Hematopoietic multipotent progenitor cell treated with erythropoietin and hydrocortisone succinate and interleukin-3 and kit ligand, for 17 days (in vitro differentiated cells): ENCODE measurements at regions not wholly inside any gene's neighbourhood (a gene's known extent, or its start where the extent isn't known, plus 50 kb on each side); places are given as distances from the start of the nearest gene placed in this dataset.
"Not testable (repeated sequence)": the region's sequence is repeated elsewhere in the genome, so short reads cannot be mapped to it uniquely, and the experiment has no call there.

Experiments used
- DNase-seq: peaks from one replicate; pipeline ENCODE4 v3.0.0-alpha.2; 2015; ENCODE audit warnings: low spot score

DNA sequence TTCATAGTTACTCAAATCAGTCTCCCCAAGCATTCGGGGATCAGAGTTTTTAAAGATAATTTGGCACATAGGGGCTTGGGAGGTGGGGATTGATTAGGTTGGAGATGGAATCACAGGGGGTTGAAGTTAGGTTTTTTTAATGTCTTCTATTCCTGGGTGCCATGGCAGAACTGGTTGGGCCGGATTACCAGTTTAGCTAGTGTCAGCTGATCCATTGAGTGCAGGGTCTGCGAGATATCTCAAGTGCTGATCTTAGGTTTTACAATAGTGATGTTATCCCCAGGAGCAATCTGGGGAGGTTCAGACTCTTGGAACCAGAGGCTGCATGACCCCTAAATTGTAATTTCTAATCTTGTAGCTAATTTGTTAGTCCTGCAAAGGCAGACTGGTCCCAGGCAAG, 163.5 kb upstream of the ATP10A start:
- not testable (repeated sequence) for DNase-seq

DNA sequence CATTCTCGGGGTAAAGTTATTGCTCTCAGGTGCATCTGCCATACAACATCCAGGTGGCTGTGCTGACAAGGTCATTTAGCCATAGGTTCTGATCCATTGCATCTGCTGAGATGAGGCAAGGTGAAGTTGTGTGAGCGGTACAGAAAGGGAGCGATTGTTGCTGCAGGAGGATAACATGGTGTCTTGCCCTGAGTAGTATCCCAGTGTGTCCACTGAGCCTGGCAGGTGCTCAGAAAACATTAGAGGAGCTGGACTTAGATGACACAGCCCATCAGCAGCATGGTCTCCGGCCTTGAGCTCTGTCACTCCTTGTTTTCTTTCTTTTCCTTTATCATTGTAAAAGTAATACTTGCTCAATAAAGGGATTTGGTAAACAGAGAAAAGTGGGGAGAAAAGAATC, 161.1 kb upstream of the ATP10A start:
- DNase-seq = no peak

DNA sequence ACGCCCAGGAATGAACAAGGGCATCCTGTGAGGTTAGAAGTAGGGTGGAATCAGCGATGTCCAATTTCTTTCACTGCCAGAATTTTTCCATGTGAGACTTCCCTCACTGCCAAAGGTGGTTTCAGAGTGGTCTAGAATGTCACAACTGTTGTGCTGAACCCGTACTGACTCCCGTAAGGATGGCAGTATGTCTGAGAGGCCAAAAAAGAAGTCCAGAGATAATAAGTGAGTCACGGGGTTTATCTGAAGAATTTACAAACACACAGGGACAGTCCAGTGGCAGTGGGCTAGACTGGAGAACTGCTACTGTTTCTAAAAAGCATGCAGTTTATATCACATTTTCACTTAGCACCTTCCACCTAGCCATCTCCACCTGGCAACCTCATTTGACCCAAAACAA, 160.6 kb upstream of the ATP10A start:
- no peak for DNase-seq

DNA sequence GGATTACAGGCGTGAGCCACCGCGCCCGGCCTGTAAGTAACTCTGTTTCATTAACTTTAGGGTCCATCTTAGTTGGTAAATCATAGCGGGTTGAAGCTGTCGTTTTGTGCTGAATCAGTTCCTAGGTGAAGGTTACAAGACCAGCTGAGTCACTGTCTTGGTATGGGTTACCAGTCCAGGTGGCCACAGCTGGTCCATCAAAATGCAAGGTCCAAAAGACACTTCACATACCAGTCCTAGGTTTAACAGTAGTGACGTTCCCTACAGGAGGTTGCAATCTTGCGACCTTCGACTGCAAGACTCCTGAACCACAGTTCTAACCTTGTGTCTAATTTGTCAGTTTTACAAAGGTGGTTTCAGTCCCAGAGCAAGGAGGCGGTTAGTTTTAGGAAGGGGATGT, 160.1 kb upstream of the ATP10A start:
- no peak for DNase-seq

DNA sequence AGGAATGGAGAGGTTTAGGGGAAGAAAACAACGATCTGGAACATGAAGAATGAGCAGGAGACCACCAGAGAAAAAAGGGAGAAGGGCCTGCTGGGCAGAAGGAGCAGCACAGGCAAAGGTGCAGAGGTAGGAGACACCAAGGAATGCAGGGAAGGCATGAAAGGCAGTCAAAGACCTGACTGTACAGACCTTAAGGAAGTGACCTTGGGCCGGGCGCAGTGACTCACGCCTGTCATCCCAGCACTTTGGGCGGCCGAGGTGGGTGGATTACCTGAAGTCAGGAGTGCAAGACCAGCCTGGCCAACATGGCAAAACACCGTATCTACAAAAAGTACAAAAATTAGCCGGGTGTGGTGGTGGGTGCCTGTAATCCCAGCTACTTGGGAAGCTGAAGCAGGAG, 157.7 kb upstream of the ATP10A start:
- no peak for DNase-seq

DNA sequence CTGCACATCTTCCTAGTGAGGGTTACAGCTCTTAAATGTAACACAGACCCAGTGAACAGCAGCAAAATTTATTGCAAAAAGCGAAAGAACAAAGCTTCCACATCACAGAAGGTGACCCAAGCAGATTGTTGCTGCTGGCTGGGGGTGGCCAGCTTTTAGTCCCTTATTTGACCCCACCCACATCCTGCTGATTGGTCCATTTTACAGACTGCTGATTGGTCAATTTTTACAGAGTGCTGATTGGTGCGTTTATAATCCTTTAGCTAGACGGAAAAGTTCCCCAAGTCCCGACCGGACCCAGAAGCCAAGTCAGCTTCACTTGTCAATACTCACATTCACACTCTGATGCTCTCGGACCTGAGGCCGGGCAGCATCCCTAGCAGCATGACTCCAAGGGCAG, 154.5 kb upstream of the ATP10A start:
- DNase-seq = no peak

DNA sequence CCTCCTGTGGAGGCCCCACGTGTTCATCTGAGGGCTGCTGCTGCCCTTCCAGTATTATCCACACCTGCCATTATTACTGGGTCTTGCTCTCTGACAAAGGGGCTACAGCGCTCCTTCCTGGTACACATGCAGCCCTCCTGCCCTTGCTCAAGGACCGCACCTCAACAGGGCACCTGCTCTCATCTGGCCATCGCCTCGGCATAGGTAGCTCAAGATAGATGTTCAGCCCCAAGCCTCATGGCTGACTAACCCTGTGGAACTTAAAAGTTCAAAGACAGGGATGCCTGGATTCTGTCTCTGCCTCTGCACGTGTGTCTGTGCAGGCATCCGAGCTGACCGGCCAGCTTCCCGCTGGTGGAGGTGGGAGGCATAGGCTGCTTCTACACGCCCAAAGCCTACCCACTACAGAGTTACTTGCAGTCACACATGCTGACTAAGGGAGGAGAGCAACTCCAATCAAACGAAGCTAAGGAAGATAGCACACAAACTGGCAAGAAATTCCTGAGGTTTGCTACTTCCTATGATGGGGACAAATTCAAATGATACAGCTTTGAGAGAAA, 152.5 kb upstream of the ATP10A start:
- no peak for DNase-seq

DNA sequence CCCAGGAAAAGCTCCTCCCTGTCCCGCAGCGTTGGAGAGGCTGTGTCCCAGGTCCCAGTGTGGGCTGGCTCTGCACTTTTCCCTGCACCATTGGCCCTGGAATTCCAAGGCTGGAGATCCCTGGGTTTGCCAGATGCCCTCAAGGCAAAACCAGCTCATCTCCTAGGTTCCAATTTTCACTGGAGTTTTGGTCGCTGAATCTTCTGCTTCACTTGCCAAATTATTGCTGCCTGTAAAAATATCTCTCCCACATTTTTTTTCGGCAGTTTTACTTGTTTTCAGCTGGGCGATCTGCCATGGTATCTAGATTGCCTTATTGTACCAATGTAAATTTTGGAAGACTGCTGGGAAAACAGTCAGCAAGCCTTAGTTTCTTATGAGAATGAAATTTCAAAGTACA, 150.9 kb upstream of the ATP10A start:
- DNase-seq = no peak

DNA sequence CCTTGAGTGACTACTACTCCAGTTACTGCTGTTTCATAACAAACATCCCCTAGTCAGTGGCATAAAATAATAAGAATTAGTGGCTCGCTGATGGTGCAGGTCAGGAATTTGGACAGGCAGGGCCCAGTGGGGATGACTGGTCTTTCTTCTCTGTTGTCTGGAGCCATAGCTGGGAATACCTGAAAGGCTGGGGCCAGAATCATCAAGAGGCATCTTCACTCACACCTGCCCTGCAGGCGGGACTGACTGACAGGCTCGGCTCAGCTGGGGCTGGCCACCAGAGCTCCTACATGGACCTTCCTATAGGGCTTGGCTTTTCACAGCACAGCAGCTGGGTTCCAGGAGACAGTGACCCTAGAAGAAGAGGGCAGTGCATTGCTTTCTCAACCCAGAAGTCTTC, 148.8 kb upstream of the ATP10A start:
- DNase-seq = no peak

DNA sequence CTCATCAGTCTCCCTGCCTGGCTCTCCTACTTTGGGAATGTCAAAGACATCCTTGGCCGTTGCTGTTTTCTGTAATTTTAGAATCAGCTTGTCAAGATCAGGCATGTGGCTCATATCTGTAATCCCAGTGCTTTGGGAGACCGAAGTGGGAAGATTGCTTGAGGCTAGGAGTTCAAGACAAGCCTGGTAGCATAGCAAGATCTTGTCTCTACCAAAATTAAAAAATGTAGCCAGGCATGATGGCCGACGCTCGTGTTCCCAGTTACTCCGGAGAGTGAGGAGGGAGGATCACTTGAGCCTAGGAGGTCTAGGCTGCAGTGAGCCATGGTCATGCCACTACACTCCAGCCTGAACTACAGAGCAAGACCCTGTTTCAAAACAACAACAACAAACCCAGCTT, 144.0 kb upstream of the ATP10A start:
- no peak for DNase-seq

DNA sequence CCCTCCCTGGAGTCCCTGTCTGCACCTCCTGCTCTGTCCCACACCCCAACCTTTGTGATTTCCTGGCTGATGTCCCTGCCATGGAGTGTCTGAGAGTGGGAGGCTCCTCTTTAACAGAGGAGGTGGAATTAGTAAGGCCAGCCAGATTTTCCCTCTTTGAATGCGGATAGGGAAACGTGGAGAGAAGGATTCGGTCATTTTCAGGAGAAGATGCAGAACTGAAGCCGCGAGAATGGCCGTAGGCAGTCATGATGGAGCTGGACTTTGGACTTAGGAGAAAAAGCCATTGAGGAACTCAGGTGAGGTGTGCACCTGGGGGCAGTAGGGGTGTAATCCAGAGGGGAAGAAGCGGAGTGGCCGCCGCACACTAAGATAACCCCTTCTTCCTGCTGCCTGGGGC, 138.1 kb upstream of the ATP10A start:
- no peak for DNase-seq

DNA sequence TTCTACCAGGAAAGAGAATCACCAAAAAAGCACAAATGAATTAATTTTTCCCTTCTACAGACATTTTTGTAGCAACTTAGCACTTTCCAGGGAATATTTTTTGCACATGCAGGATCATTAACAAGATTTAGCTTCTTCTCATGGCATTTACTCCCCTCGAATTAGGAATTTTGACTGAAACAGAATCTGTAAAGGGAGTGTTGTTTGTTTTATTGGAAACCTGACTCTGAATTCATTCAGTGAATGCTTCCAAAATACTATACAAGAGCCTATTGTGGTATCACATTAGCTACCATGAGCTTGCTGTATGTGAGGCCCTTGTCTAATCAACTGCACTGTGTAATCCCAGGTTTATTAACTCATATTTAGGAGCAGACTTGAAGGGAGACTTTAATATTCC, 130.4 kb upstream of the ATP10A start:
- DNase-seq = no peak

DNA sequence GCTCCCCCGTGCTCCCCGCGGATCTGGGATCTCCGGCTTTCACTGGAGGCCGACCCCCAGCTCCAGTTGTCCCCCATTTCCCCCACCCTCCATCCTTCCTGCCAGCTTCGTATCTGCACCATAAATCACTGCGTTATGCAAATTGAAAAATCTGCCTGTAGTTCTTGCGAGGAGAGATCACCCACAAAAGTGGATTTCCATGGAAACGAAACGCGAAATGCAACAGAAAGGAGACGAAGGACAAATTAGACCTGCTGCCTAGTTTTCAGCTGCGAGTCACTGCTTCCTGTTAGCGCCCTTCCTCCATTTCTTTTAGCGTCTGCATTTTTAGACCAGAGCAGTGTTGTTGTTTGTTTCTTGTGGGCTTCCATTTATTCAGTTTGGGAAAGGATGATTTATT, 127.1 kb upstream of the ATP10A start:
- DNase-seq = no peak

DNA sequence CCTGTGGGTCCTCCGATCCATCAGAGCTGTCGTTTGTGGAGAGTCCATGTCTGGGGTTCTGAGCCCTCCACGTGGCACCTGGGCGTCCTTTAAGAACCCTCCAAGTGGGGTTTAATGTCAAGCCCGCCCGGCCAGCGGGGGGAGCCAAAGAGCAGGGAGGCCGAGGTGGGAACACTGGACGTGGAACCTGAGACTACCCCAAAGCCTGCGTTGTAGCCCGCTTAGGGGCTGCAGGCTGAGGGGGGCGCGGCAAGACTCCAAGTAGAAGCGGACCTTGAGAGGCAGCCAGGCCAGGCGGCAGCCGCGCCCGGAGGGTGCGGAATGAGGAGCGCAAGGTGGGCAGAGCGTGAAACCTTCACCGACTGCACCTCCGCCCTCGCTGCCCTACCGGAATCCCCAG, 126.2 kb upstream of the ATP10A start:
- DNase-seq = no peak

DNA sequence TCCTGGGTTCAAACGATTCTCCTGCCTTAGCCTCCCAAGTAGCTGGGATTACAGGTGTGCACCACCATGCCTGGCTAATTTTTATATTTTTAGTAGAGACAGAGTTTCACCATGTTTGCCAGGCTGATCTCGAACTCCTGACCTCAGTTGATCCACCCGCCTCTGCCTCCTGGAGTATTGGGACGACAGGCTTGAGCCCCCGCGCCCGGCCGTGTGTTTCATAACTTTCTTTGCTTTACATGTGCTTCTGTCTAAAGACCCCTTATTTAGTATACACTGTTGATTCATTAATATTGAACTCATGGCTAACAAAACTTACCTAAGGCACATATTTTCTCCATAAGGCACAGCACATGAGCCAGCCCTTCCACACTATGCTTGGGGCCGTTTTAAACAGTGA, 125.6 kb upstream of the ATP10A start:
- not testable (repeated sequence) for DNase-seq

DNA sequence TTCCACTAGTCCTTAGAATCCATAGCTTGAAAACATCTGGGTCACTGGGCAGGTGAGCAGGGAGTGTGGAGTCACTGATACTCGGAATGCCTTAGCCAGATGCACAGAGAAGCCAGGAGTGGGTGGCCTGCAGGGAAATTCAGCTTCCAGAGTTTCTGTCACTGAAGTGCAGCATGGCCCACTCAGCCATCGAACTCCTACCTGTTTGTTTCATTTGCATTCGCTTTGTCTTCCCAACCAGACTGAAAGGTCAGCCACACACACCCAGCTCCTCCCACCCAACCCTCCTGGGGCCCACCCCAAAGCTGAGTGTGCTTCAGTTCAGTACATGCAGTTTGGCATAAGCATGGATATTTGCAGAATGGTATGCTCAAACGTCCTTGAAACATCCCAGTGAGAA, 124.5 kb upstream of the ATP10A start:
- DNase-seq = no peak

DNA sequence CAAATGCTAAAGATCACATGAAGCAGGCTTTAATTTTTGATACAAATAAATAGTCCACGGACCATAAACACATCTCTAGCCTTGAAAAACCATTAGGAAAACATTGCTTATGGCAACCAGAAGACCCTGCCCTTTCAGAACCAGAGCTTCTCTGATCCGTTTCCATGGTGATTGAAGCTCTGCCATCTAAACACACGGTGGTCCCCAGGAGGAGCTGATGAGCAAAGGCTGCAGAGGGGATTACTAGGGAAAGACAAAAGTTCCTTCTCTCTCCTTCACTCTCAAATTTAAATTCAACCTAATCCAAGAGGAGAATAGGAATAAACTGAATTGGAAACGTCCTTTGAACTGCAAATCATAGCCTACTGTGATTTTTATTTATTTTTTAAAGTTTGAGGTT, 122.0 kb upstream of the ATP10A start:
- DNase-seq = no peak

DNA sequence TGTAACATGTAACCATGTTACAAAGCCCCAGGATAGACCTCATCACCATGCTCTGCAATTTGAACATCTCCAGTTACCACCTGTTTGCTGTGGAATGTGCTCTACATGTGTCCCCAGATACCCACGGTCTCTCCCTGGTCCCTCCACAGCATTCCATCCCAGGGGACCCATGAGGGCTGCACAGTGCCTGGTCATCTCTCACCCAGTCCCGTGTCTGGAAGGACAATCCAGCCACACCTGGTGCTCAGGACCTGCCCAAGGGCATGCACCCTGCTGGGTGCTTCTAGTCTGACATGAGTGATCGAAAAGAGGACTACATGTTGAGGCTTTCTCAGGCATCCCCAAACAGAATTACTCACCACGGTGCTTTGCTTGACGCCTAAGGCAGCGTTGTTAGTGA, 119.6 kb upstream of the ATP10A start:
- no peak for DNase-seq

DNA sequence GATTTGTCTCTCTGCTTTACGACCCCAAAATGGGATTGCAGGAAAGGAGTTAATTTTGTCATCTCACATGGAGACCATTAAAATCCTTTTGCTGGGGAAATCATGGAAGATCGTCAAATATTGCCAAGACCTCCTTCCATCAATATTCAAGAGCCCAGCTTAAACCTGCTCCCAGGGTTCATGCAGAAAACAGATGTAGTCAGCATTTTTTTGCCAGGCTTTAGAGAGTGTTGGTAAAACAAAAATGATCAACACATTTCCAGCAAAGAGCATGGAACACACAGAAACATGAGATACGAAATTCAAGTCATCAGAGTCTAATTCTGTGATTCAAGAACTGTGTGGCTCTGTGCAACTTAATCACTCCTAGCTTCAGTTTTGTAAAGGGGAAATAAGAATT, 118.0 kb upstream of the ATP10A start:
- DNase-seq = no peak

DNA sequence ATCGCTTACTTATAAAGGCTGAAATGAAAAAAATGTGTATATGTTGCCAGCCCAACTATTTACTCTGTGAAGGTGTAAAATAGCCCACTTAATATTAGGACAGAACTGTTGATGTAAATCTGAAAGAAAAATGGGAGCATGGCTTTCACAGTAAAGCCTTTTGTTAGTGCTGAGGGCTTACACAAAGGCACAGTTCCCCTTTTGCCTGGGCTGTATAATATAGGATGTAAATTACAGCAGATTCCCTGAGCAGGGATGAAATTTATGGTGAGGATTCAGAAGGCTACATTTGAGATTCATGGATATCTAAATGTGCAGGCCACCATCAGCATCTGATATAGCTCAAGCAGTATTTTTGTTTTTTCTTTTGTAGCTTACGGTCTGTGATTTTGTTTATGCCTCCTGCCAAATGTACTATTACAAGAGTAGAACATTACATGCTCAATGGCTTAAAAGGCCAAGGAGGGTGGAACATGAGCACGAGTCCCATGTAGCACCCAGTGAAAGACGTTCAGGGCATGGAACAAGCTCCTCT, 109.1 kb upstream of the ATP10A start:
- DNase-seq = no peak

DNA sequence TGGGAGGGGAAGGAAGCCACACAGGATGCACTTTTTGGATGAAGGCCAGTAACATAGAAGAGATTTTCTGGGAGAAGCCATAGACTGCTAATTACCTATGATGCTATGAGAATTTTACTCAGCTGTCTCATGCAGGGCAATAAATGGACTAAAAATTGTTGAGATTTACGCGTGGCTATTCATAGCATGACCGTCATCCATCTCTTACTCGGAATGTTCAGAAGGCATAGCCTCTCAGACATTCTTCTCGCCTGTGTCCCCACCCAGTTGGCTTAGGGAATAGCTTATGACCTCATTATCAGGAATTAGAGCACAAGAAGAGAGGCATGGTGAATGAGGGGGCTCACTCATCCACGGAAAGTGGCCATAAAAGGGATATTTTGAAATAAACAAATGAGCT, 107.9 kb upstream of the ATP10A start:
- DNase-seq = no peak

DNA sequence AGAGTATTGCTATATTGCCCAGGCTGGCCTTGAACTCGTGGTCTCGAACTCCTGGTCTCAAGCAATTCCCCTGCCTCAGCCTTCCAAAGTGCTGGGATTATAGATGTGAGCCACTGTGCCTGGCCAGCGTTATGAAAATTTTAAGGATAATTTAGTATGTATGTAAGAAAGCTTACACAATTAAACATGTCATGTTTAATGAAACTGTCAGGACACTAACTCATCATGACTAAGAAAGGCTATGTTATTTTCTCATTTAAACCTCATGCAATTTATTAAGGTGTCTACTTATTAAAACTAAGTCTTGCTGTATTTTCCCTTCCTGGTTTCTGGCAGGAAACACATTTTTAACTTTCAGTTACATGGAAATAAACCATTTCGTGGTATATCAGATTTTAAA, 106.8 kb upstream of the ATP10A start:
- no peak for DNase-seq

DNA sequence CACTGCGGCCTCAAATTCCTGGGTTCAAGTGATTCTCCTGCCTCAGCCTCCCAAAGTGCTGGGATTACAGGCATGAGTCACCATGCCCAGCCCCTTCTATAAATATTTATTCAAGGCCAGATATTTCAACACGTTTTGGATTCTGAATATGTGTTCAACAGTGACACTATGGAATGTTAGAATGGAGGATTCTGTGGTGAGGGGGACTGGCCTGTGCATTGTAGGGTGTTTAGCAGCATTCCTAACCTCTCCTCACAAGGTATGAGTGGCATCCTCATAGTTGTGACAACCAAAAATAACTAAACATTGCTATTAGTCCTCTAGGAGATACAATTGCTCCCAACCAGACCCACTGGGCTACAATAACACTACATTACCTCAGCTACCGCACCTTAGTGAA, 104.0 kb upstream of the ATP10A start:
- no peak for DNase-seq

DNA sequence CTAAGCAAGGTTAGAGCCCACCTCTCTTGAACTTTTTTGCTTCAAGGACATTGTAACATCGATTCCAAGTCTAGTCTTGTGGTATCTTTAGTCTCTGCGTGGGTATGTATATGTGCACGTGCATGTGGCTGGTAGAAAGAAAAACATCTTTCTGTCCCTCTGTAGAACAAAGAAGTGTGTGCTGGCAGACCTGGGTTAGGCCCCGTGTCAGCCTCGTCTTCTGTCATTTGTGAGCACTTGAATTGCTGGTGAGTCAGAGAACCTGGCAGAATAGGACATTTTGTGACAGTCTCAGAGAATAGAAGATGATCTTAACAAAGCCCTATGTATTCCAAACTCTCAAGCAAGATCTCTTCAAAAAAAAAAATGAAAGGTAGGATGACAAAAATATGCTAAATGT, 102.2 kb upstream of the ATP10A start:
- no peak for DNase-seq

DNA sequence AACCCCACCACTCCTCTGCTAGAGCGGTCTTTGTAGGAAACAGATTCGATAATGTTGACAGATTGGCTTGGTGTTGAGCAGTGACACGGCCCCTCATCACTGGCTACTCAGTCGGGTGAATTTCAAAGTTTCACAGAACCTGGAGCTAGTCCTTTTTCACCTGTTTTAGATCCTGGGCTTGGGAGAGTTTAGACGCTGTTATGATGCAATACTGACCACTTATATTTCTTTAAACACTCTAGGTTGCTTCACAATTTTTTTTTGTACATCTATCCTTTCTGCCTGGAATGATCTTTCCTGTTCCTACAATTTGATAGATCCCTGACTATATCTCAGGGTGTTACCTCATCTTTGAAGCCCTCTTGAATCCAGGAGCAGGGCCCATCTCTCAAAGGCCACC, 97.1 kb upstream of the ATP10A start:
- no peak for DNase-seq
